ENCODE measurements at regions not wholly inside any gene's neighbourhood (a gene's known extent, or its start where the extent isn't known, plus 50 kb on each side); places are given as distances from the start of the nearest gene placed in this dataset.
"Not testable (repeated sequence)": the region's sequence is repeated elsewhere in the genome, so short reads cannot be mapped to it uniquely, and the experiment has no call there.

GRCh38 chr1:213539464-213539863 lies 448.3 kb upstream of the PROX1 start:
- no peak for DNase-seq

GRCh38 chr1:213541641-213542040 lies 446.1 kb upstream of the PROX1 start:
- no peak for DNase-seq

GRCh38 chr1:213545181-213545580 lies 442.6 kb upstream of the PROX1 start:
- DNase-seq, result not testable (repeated sequence)

- DNase-seq, result no peak
These were observed 437.8 kb upstream of the PROX1 start for GRCh38 chr1:213549982-213550381.

- DNase-seq, result no peak
These were observed 437.0 kb upstream of the PROX1 start for GRCh38 chr1:213550804-213551203.

- no peak for DNase-seq
These were observed 435.7 kb upstream of the PROX1 start for GRCh38 chr1:213552045-213552444.

GRCh38 chr1:213560226-213560625 lies 427.5 kb upstream of the PROX1 start:
- DNase-seq, result no peak

- DNase-seq, result no peak
These were observed 425.9 kb upstream of the PROX1 start for GRCh38 chr1:213561870-213562269.

- no peak for DNase-seq
These were observed 423.5 kb upstream of the PROX1 start for GRCh38 chr1:213564215-213564659.

GRCh38 chr1:213568929-213569815 lies 418.6 kb upstream of the PROX1 start:
- DNase-seq, result no peak

GRCh38 chr1:213569816-213570150 lies 418.0 kb upstream of the PROX1 start:
- DNase-seq, result no peak

- no peak for DNase-seq
These were observed 417.3 kb upstream of the PROX1 start for GRCh38 chr1:213570487-213570886.

- no peak for DNase-seq
These were observed 416.4 kb upstream of the PROX1 start for GRCh38 chr1:213571419-213571818.

- DNase-seq, result no peak
These were observed 415.9 kb upstream of the PROX1 start for GRCh38 chr1:213571843-213572242.

GRCh38 chr1:213572912-213573647 lies 414.7 kb upstream of the PROX1 start:
- no peak for DNase-seq

GRCh38 chr1:213573648-213574009 lies 414.1 kb upstream of the PROX1 start:
- DNase-seq, result no peak

- no peak for DNase-seq
These were observed 404.7 kb upstream of the PROX1 start for GRCh38 chr1:213582976-213583567.

GRCh38 chr1:213584272-213584671 lies 403.5 kb upstream of the PROX1 start:
- DNase-seq, result no peak

GRCh38 chr1:213585402-213585801 lies 402.4 kb upstream of the PROX1 start:
- no peak for DNase-seq

- DNase-seq, result no peak
These were observed 401.7 kb upstream of the PROX1 start for GRCh38 chr1:213585959-213586586.

- DNase-seq, result no peak
These were observed 401.2 kb upstream of the PROX1 start for GRCh38 chr1:213586587-213586972.

- no peak for DNase-seq
These were observed 391.0 kb upstream of the PROX1 start for GRCh38 chr1:213596729-213597128.

GRCh38 chr1:213598263-213598662 lies 389.5 kb upstream of the PROX1 start:
- DNase-seq, result no peak

All from CD4-positive, alpha-beta T cell treated with Interleukin-4 for 1 hour (primary cell).